Femur (tissue), 1 donor: ENCODE measurements at regions not wholly inside any gene's neighbourhood (a gene's known extent, or its start where the extent isn't known, plus 50 kb on each side); places are given as distances from the start of the nearest gene placed in this dataset.
"Not testable (repeated sequence)": the region's sequence is repeated elsewhere in the genome, so short reads cannot be mapped to it uniquely, and the experiment has no call there.

ENCODE experiments used
- DNase-seq: peaks from one replicate; pipeline ENCODE4 v3.0.0-alpha.2; 2017

DNA sequence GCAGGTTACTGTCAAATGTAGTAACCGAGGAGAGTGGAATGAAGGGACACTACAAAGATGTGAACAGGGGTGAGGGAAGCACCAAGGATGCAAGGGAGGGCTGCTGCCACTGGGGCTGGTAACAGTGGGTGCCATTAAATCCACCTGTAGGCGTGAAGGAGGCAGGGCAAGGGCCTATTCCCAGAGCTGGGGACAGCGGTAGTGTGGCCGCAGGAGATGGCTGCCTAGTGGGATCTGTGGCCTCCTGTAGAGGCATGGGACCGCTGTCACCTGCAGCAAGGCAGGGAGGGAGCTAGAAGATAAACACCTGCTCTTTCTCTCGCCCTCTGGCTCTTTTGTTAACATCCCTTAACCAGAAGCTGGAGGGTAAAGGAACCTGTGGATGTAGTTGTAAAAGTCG lies 80.5 kb upstream of the CNIH3 start:
- no peak for DNase-seq

DNA sequence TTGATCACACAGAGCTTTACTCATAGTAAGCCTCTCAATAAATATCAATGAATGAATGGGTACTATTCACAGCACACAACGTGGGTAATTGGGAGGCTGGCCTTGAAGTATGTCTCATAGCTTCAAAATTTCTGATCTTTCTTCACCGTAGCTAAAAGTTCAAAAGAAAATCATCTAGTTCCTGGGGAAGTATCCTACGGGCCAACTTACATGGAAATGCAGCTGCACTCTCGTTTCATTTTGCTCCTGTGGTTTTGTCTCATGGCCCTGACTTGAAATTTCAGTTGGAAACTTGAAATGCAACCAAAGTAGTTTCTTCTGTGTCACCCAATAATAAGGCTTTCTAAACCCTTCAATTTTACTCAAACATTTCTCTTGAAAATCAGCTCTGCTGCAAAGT lies 76.1 kb upstream of the CNIH3 start:
- no peak for DNase-seq

DNA sequence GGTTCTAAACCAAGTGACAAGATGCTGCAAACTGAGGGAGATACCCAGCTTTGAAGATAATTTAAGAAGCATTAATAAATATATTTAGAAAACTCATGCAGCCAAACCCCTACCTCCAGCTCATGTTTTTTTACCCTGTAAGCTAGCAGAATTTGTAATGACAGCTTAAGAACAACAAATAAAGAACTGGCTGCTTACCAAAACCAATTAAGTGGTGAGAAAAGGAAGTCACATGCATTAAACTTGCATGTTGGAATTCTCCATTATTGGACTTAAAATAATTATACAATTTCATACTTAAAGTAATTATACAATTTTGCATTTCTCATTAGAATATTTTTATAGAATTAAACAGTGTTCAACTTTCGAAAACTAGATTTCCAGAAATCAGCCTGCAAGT lies 75.6 kb upstream of the CNIH3 start:
- no peak for DNase-seq

DNA sequence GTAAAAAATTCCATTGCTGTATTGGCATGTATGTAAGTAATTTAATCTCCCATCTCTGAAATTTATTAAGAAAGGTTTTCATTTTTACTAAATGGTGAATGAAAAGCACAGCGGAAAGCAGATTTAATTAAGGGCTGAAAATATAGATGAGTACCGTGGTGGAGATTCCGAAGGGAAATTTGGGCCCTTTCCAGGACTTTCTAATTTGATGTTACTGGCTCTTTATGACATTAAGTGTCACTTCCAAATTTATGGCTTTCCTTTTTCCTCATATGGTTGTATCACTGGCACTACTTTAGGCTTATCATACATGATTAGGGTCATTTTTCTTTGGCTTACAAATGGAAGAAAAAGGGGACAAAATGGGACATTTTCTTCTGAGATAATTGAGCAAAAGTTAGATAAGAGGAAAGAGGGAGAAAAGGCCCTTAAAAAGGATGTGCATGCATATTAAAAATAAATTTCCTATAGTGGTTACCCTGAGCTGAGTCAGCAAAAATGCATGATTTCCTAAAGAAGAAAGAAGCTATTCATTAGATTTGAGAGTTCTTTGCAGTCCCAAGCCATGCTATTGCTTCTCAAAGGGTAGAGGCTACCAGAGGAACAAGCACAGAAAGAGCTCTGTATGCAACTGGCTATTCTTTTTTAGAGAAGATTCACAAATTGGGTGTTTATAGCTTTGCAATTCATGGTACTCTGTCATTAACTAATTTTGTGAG lies 74.9 kb upstream of the CNIH3 start:
- no peak for DNase-seq

- no peak for DNase-seq
Observed at GRCh38 chr1:224541901-224542630, 74.1 kb upstream of the CNIH3 start.

DNA sequence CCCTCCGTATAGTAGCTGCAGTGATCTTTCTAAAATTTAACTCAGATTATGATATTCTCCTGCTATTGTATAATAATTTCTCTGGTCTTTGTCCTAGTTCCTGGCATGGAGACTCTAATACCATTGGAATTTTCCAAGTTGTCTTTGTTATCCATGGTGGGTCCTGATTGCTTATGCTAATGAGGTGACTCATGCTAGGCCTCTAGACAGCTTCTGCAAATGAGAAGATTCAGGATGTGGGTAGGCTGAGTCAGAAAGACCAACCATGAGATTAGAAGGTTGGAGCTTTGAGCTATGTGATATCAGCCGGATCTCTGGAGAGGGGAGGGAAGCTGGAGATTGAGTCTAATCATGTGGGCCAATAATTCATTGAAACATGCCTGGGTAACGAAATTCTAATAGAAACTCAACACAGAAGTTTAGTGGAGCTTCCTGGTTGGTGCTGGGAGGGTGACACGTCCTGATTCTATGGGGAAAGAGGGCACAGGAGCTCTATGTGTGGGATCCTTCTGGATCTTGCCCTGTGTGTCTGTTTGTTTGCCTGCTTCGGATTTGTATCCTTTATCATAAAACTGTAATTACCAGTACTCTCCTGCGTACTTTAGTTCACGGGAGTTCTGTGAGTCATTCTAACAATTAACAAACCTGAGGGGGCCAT lies 73.2 kb upstream of the CNIH3 start:
- no peak for DNase-seq

DNA sequence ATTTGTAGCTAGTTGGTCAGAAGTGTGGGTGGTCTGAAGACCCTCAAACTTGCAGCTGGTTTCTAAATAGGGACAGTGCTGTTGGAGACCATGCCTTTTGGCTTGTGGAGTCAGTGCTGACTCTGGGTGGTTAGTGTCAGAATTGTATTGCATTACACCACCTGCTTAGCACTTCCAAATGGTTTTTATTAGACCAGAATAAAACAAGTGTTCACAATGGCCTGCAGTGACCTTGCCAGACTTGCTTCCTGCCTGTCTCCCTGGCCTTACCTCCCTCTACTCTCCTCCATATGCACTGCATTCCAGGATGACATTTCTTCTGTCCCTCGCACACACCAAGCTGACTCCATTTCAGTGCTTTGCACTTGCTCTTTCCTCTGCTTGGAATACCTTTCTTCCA lies 72.7 kb upstream of the CNIH3 start:
- no peak for DNase-seq

DNA sequence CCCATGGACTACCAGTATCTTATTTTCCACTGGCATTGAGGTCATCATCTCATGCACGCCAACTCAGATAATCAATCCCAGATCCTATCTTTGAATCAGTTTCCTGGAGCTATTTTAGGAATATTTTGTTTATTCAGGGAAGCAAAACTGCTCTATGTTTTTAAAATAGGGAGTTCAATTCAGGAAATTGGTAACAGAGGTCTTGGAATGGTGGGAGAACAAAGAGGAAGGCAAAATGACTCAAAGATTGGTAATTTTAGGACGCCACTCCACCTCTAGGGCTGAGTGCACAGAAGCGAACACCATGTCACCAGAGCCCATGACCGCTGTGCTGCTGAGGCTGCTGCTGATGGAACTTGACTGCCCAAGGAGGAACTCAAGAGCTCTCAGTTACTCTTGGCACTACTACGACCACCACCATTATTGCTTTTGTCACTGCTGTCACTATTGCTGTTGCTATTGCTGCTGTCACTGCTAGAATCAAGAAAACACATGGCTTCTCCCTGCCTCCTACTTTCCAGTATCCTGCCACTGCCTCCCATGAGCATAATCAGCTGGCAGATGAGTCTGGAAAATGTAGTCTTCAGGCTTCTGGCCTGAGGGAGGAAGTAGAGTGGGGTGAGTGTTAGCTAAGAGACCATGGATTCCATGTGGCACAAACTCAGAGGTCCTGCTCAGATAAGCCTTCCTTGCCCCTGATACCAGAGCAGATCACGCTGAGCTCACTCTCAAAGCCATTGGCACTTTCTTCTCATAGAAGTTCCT lies 71.6 kb upstream of the CNIH3 start:
- no peak for DNase-seq

DNA sequence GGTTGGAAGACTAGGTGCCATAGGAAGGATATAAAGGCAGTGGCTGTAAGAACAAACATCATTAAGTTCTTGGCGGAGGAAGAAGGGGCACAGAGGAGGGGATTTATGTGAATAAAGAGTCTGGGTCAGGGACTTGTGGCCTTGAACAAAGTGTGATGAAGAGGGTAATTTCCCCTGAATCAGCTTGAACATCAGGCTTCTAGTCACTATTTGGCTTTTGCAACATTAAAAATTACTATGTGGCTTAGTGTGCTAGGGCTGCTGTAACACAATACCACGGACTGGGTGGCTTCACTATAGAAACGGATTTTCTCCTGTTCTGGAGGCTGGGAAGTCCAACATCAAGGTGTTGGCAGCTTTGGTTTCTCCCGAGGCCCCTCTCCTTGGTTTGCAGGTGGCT lies 70.5 kb upstream of the CNIH3 start:
- no peak for DNase-seq

GRCh38 chr1:224548676-224549075 lies 67.4 kb upstream of the CNIH3 start:
- no peak for DNase-seq

GRCh38 chr1:224551189-224551588 lies 64.9 kb upstream of the CNIH3 start:
- not testable (repeated sequence) for DNase-seq

- DNase-seq = no peak
Observed at GRCh38 chr1:224554056-224554455, 62.1 kb upstream of the CNIH3 start.

DNA sequence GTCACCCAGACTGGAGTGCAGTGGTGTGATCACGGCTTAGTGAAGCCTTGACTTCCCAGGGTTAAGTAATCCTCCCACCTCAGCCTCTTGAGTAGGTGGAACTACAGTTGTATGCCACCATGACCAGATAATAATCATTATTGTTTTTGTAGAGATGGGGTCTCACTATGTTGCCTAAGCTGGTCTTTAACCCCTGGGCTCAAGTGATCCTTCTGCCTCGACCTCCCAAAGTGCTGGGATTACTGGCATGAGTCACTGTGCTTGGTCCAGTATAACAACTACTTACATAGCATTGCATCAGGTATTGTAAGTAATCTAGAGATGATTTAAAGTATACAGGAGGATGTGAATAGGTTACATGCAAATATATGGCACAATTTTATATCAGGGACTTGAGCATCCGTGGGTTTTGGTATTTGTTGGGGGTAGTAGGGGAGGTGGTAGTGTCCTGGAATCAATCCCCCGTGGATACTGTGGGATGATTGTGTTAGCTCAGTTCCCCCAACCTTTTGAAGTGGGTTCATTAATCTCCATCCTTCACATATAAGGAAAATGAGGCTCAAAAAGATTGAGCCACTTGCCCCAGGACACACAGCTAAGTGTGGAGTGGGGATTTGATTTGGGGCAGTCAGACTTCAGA lies 61.4 kb upstream of the CNIH3 start:
- no peak for DNase-seq

DNA sequence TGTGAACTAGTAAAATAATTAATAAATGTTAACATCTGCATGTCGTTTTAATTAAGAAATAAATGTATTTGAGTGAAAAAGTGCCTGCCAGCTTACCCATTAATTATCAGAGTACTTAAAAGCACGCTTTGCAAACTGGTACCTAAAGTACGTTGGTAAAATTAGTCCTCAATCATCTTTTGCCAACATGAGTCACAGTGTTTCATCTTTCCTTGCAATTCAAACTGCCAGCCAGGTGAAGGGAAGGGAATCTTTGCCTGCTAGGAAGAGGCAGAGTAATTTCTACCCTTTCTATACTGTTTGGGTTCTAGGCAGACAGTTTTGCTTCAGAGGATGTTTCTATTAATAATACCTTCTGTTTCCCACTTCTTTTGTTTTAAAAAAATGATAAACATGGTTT lies 57.2 kb upstream of the CNIH3 start:
- no peak for DNase-seq

GRCh38 chr1:224559981-224560728 lies 56.0 kb upstream of the CNIH3 start:
- DNase-seq = no peak

- DNase-seq = not testable (repeated sequence)
Observed at GRCh38 chr1:224562881-224563280, 53.2 kb upstream of the CNIH3 start.

DNA sequence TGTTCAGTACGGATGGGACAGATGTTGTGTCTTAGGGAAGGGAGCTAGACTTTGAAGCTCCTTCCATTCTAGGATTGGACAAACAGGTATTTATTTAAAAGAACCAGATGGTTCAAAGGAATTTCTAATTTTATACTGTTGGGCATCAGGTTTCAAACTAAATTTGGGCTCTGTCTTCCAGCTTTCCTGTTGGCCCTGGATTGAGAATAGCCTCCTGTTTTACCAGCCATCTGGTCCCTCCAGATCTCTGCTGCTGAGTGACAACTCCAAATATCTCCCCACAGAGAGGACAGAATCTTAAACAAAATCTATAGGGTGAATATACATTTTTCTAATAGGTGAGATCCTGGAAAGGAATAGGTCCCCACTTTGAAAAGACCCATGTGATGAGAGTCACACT lies 52.5 kb upstream of the CNIH3 start:
- no peak for DNase-seq

DNA sequence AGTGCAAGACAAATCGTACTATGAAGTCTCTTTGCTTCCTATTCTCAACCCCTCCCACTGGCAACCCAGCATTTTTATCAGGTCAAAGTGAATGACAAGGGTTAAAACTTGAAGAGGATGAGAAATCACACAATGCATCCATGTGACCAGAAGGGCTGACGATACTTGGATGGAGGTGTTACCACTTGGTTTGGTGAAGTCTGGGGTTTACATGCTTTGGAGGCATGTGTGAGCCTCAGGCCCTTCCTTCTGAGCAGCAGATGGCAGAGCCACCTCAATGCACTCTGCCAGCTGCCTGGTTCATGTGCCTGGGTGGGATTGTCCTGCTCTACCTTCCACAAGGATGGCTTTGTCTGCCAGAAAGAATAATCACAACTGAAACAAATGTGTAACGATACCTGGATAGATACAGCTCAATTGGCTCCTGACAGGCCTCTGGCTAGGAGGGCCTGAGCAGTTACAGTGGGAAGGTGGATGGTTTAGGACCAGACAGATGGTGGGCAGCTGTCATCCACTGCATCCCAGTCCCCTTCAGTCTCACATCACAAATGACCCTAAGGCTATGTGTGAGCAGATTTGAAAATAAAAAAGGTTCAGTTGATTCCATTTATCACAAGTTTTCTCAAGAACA lies 51.5 kb upstream of the CNIH3 start:
- no peak for DNase-seq

GRCh38 chr1:224565186-224565585 lies 50.9 kb upstream of the CNIH3 start:
- DNase-seq = no peak

GRCh38 chr1:224565611-224566406 lies 50.3 kb upstream of the CNIH3 start:
- DNase-seq = no peak
